Spleen (tissue), 7 donors: ENCODE measurements at regions not wholly inside any gene's neighbourhood (a gene's known extent, or its start where the extent isn't known, plus 50 kb on each side); places are given as distances from the start of the nearest gene placed in this dataset.

Source experiments
- POLR2A ChIP-seq, 3 donors: fragments of 450-650 bp; IDR thresholded peaks; one replicate each; pipeline ENCODE4 v1.5.1; 2017; ENCODE audit warnings: antibody characterized with exemption in 3 of 3, mild to moderate bottlenecking in 1 of 3
- TF ChIP-seq, protein P1 (sequence below), 11 experiments: fragments of 200-600 bp in 7 of 11; fragments of 450-650 bp in 4 of 11; sonication (generic) in 4 of 11; IDR thresholded peaks in 8 of 11; conservative IDR thresholded peaks in 3 of 11; 1 replicate in 7 of 11; 2 replicates in 4 of 11; pipeline versions ENCODE4 v1.4.0 to v1.8.0; 2016 to 2021; ENCODE audit warnings: antibody characterized with exemption in 11 of 11, inconsistent platforms in 4 of 11, mild to moderate bottlenecking in 1 of 11
- donor health status: DM: no; HTN: no; CAD: no; lungs with moderate emphysema.
- donor health status: DM: no; HTN: no; CAD: no.
- donor health status: DM: no; HTN: no; CAD: no.

- TF ChIP-seq, protein P1, sequence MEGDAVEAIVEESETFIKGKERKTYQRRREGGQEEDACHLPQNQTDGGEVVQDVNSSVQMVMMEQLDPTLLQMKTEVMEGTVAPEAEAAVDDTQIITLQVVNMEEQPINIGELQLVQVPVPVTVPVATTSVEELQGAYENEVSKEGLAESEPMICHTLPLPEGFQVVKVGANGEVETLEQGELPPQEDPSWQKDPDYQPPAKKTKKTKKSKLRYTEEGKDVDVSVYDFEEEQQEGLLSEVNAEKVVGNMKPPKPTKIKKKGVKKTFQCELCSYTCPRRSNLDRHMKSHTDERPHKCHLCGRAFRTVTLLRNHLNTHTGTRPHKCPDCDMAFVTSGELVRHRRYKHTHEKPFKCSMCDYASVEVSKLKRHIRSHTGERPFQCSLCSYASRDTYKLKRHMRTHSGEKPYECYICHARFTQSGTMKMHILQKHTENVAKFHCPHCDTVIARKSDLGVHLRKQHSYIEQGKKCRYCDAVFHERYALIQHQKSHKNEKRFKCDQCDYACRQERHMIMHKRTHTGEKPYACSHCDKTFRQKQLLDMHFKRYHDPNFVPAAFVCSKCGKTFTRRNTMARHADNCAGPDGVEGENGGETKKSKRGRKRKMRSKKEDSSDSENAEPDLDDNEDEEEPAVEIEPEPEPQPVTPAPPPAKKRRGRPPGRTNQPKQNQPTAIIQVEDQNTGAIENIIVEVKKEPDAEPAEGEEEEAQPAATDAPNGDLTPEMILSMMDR (IDR thresholded peaks at IDR 0.05 in 8 of 11, conservative IDR thresholded peaks at IDR 0.05 in 3 of 11) = no peak
- no peak for TF ChIP-seq POLR2A (IDR thresholded peaks at IDR 0.05)
Measured at GRCh38 chr7:45268013-45268412, 110.4 kb downstream of the RAMP3 start.
